ENCODE measurements at regions not wholly inside any gene's neighbourhood (a gene's known extent, or its start where the extent isn't known, plus 50 kb on each side); places are given as distances from the start of the nearest gene placed in this dataset.

DNA sequence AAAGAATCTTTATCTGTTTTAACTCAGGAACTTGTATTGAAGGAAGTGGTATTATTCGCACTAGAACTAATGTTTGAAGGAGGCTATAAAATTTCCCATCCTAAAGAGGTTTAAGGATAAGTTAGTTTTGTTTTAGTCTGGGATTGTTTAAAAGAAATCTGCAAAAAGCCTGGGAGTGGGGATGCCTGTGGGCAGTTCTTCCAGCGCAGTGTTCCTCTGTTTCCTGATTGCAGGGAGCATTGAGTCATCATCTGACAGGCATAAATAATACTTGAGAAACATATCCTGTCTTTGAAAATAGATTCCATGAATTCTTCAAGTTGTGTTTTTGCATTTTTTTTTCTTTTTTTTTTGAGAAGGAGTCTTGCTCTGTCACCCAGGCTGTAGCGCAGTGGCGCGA lies 350.8 kb upstream of the PTBP2 start:
- H3K9me3 ChIP-seq (ENCODE audit: control insufficient read depth in 1 of 2, insufficient read depth in 1 of 2, low read length in 2 of 2) = peaks cover 0 to 12% of the 10 kb centered on the region in 2 experiments
- no peaks in the 10 kb centered on the region for H3K4me1 ChIP-seq (ENCODE audit: insufficient read depth, low read length)
- TF ChIP-seq, protein P1, sequence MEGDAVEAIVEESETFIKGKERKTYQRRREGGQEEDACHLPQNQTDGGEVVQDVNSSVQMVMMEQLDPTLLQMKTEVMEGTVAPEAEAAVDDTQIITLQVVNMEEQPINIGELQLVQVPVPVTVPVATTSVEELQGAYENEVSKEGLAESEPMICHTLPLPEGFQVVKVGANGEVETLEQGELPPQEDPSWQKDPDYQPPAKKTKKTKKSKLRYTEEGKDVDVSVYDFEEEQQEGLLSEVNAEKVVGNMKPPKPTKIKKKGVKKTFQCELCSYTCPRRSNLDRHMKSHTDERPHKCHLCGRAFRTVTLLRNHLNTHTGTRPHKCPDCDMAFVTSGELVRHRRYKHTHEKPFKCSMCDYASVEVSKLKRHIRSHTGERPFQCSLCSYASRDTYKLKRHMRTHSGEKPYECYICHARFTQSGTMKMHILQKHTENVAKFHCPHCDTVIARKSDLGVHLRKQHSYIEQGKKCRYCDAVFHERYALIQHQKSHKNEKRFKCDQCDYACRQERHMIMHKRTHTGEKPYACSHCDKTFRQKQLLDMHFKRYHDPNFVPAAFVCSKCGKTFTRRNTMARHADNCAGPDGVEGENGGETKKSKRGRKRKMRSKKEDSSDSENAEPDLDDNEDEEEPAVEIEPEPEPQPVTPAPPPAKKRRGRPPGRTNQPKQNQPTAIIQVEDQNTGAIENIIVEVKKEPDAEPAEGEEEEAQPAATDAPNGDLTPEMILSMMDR (IDR thresholded peaks at IDR 0.05) = no peak
- H3K4me3 ChIP-seq (ENCODE audit: low read length) = no peak overlapping the region
- CTCF ChIA-PET = no interaction called here
- intact Hi-C loops (cut with DNase I, micrococcal nuclease) = no loop called here
- H3K36me3 ChIP-seq (ENCODE audit: insufficient read depth, low read length) = no peaks in the 10 kb centered on the region
- Mint-ChIP-seq H3K9me3 (peaks cover 4% of the 10 kb centered on the region), H3K4me1 (ENCODE audit: low read depth) (no peaks in the 10 kb centered on the region), H3K4me3 (no peak overlapping the region), H3K27ac (no peak overlapping the region), H3K36me3 (ENCODE audit: low read depth) (no peaks in the 10 kb centered on the region), H3K27me3 (no peaks in the 10 kb centered on the region)
- POLR2A ChIA-PET = no interaction called here
- no peaks in the 10 kb centered on the region for H3K27me3 ChIP-seq (ENCODE audit: control insufficient read depth in 1 of 2, insufficient read depth in 2 of 2, low read length in 2 of 2)
- ATAC-seq (ENCODE audit: poor library complexity) (no peak), DNase-seq (no peak)
- no peak overlapping the region for H3K27ac ChIP-seq (ENCODE audit: low read depth in 1 of 2, low read length in 2 of 2)

DNA sequence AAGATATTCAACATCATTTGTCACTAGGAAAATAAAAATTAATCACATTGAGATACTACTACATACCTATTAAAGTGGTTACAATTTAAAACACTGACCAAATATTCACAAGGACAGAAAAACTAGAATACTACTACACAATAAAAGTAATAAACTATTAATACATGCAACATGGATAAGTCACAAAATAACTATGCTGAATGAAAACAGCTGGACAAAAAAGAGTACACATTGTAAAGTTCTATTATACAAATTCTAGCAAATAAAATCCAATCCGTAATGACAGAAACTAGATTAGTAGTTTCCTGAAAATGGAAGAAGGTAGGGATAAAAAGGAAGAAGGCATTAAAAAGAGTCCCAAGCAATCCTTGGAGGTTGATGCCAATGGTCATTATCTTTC lies 348.7 kb upstream of the PTBP2 start:
- ATAC-seq (ENCODE audit: poor library complexity) (no peak), DNase-seq (no peak)
- H3K27me3 ChIP-seq (ENCODE audit: control insufficient read depth in 1 of 2, insufficient read depth in 2 of 2, low read length in 2 of 2) = no peaks in the 10 kb centered on the region
- peaks cover 0 to 19% of the 10 kb centered on the region in 2 experiments for H3K9me3 ChIP-seq (ENCODE audit: control insufficient read depth in 1 of 2, insufficient read depth in 1 of 2, low read length in 2 of 2)
- intact Hi-C loops (cut with DNase I, micrococcal nuclease) = no loop called here
- CTCF ChIA-PET = no interaction called here
- H3K36me3 ChIP-seq (ENCODE audit: insufficient read depth, low read length) = no peaks in the 10 kb centered on the region
- Mint-ChIP-seq H3K4me1 (ENCODE audit: low read depth) (no peaks in the 10 kb centered on the region), H3K27me3 (no peaks in the 10 kb centered on the region), H3K4me3 (no peak overlapping the region), H3K36me3 (ENCODE audit: low read depth) (no peaks in the 10 kb centered on the region), H3K27ac (no peak overlapping the region), H3K9me3 (peaks cover 6% of the 10 kb centered on the region)
- no peak overlapping the region for H3K4me3 ChIP-seq (ENCODE audit: low read length)
- H3K4me1 ChIP-seq (ENCODE audit: insufficient read depth, low read length) = no peaks in the 10 kb centered on the region
- TF ChIP-seq, protein P1 (IDR thresholded peaks at IDR 0.05) = no peak
- H3K27ac ChIP-seq (ENCODE audit: low read depth in 1 of 2, low read length in 2 of 2) = no peak overlapping the region
- POLR2A ChIA-PET = no interaction called here

DNA sequence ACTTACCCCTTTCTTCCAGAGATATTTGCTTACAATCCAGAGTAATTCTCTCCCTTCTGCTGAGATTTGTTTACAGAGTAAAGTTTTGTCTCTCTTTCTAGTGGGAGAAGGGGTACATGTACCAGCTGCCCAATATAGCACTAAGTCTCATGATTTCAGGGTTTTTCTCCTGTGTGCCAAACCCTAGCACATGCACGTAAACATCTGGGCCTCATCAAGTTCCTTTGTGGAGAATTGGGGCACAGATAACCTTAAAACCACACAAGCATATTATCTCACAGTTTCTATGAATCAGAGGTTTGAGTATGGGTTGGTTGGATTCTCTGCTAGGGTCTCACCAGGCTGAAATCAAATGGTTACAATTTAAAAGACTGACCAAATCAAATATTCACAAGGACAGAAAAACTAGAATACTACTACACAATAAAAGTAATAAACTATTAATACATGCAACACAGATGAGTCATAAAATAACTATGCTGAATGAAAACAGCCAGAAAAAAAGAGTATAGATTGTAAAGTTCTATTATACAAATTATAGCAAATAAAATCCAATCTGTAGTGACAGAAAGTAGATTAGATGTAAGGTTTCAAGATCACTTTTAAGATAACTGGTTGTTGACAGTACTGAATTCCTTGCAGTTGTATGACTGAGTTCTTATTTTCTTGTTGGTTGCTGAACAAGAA lies 347.4 kb upstream of the PTBP2 start:
- no peak overlapping the region for H3K27ac ChIP-seq (ENCODE audit: low read depth in 1 of 2, low read length in 2 of 2)
- ATAC-seq (ENCODE audit: poor library complexity) (no peak), DNase-seq (no peak)
- Mint-ChIP-seq H3K27ac (no peak overlapping the region), H3K27me3 (no peaks in the 10 kb centered on the region), H3K4me1 (ENCODE audit: low read depth) (no peaks in the 10 kb centered on the region), H3K9me3 (peaks cover 6% of the 10 kb centered on the region), H3K36me3 (ENCODE audit: low read depth) (no peaks in the 10 kb centered on the region), H3K4me3 (no peak overlapping the region)
- no peaks in the 10 kb centered on the region for H3K36me3 ChIP-seq (ENCODE audit: insufficient read depth, low read length)
- no peak overlapping the region for H3K4me3 ChIP-seq (ENCODE audit: low read length)
- ChIA-PET CTCF (no interaction called here), POLR2A (no interaction called here)
- intact Hi-C loops (cut with DNase I, micrococcal nuclease) = no loop called here
- peaks cover 0 to 15% of the 10 kb centered on the region in 2 experiments for H3K9me3 ChIP-seq (ENCODE audit: control insufficient read depth in 1 of 2, insufficient read depth in 1 of 2, low read length in 2 of 2)
- H3K4me1 ChIP-seq (ENCODE audit: insufficient read depth, low read length) = no peaks in the 10 kb centered on the region
- no peaks in the 10 kb centered on the region for H3K27me3 ChIP-seq (ENCODE audit: control insufficient read depth in 1 of 2, insufficient read depth in 2 of 2, low read length in 2 of 2)
- TF ChIP-seq, protein P1 (IDR thresholded peaks at IDR 0.05) = no peak
